T-helper 22 cell (primary cell): ENCODE measurements at regions not wholly inside any gene's neighbourhood (a gene's known extent, or its start where the extent isn't known, plus 50 kb on each side); places are given as distances from the start of the nearest gene placed in this dataset.
"Not testable (repeated sequence)": the region's sequence is repeated elsewhere in the genome, so short reads cannot be mapped to it uniquely, and the experiment has no call there.

Experiments
- DNase-seq: peaks from one replicate; pipeline ENCODE4 v3.0.0-alpha.2; 2020; ENCODE audit warnings: low read depth

DNA sequence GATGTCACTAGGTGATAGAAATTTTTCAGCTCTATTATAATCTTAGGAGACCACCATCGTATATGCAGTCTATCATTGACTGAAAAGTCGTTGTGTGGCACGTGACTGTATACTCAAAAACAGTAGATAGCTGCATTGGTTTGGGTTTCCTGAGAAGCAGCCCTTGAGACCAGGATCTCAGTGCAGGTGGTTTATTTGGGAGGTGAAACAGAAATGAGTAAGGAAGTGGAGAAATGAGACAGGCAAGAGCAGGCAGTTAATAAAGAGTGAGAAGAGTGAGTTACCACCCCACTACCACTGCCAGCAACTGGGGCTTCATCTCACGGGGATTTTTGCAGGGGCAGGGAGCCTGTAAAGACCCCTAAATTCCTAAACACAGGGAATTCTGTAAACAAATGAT, 221.0 kb downstream of the SHQ1 start:
- DNase-seq, result no peak

DNA sequence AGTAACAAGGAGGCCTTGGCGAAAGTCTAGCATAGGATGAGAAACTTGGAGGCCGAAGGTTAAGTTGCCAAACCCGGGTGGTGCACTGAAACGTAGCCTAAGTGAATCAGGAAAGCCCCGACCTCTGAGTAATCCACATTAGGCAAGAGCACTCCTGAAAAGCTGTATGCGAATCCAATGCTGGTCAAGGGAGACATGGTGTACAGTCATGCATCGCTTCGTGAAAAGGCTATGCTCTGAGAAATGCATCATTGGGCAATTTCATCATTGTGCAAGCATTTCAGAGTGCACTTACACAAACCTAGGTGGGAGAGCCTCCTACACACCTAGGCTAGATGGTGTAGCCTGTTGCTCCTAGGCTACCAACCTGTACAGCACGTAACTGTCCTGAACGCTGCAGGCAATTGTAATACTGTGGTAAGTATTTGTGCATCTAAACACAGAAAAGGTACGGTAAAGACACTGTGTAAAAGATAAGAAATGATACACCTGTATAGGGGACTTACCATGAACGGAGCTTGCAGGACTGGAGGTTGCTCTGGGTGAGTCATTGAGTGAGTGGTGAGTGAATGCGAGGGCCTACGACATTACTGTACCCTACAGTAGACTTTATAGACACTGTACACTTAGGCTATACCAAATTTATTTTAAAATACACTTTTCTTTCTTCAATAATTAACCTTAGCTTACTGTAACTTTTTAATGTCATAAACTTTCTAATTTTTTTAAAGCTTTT, 222.5 kb downstream of the SHQ1 start:
- no peak for DNase-seq

GRCh38 chr3:72624656-72625055, 223.6 kb downstream of the SHQ1 start:
- no peak for DNase-seq

DNA sequence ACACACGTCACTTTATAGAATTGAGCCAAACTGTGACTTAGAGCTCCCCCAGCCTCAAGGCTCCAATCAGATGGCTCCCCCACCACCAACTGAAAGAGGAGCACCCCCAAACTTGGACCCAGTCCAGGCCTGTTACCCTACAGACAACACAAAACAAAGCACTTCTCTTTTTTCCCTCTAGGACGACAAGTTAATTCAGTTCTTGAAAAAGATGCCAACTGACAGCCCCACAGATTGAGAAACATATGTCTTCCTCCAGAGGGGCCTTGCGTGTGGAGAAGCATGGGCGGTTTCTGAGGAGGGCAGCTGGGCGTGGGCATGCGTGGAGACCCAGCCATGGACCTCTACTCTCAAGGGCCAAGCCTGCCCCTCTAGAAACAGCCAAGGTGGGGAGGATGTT, 229.5 kb downstream of the SHQ1 start:
- no peak for DNase-seq

DNA sequence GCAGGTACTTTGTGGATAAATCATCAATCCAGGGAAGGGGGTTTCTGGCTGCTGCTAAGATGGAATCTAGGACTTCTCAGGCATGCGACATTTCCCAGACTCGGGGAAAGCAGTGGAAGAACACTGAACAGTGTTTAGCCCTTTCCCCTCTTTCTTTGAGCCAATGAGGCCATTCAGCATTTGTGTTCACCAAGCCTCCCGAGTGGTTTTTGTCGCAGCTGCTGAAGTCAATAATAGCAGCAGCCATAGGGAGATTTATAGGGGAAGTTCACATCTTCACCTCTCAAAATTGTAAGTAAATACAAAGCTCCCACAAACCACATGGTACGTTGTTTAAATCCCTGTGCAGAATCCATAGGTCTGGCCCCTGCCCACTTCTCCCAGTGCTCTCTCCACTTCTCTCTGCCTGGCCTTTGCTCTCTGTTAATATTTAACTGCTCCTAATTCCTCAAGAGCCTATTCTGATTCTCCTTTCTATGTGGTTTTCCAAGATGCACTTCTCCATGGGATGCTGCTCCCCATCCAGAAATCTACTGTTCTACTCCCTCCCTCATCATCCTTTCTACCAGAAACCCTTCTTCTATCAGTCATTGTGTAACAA, 230.7 kb downstream of the SHQ1 start:
- no peak for DNase-seq

GRCh38 chr3:72615776-72616175, 232.5 kb downstream of the SHQ1 start:
- no peak for DNase-seq

- no peak for DNase-seq
Observed at GRCh38 chr3:72615182-72615581, 233.1 kb downstream of the SHQ1 start.

DNA sequence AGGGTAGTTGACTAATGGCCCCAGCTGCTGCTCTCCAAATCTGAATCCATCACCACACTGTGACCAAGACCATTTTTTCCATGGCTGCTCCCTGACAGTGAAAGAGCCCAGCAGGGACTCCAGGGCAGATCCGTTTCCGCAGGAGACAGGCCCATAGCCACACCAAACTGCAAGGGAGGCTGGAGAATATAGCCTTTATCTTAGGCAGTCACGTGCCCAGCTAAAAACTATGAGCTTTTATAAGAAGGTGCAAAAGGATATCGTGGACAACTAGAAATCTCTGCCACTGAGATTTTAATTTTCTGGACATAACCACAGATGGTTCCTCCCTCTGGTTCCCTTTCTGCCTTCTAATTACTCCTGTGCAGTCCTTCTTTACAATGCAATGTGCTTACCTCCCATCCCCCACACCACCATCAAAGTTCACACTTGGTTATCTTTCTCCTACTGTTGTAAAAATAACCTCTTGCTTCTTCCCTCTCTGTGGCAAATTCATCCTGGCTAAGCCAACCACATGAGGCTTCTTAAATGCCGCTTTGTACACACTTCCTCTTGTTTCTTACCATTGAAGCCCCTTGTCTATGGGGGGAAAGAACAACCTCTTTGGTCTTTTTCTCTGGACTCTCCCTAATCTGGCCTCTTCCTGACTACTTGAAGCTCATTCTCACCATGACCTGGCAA, 233.7 kb downstream of the SHQ1 start:
- no peak for DNase-seq

DNA sequence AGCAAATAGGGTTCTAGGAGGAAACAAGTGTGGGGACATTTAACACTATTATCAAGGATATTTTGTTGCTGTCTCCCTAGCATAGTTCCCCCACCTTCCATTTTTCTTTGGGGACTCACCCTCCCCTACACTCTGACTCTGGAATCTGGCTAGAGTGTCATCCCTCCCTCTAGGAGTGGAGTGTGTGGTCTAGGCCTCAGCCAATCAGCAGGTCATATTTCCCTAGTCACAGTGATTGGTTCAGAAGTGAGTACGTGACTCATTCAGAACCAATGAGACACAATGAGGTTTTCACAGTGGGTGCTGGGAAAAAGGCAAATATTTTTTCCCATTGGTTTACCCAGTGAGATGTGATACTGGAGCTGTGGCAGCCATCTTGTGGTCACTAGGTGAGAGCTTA, 234.4 kb downstream of the SHQ1 start:
- no peak for DNase-seq

DNA sequence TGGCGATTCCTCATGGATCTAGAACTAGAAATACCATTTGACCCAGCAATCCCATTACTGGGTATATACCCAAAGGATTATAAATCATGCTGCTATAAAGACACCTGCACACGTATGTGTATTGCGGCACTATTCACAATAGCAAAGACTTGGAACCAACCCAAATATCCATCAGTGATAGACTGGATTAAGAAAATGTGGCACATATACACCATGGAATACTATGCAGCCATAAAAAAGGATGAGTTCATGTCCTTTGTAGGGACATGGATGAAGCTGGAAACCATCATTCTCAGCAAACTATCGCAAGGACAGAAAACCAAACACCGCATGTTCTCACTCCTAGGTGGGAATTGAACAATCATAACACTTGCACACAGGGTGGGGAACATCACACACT, 239.1 kb downstream of the SHQ1 start:
- not testable (repeated sequence) for DNase-seq

- DNase-seq, result no peak
Observed at GRCh38 chr3:72606005-72606800, 242.0 kb downstream of the SHQ1 start.

DNA sequence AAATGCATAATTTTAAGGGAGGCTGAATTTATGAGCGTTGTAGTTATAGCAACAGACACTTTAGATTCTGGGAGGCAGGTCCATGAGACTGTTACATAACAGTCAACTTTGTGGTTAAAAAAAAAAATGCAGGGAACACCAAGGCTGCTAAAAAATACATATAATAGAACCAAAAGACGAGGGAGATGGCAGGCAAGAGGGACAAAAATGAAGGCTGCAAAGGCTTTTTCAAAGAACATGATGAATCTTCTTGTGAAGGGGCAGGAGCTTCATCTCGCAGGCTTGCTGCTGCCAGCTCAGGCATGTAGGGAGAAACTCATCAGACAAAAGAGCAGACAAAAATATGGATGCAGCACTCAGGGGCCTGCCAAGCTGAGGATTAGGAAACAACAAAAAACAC, 243.9 kb downstream of the SHQ1 start:
- DNase-seq, result no peak

DNA sequence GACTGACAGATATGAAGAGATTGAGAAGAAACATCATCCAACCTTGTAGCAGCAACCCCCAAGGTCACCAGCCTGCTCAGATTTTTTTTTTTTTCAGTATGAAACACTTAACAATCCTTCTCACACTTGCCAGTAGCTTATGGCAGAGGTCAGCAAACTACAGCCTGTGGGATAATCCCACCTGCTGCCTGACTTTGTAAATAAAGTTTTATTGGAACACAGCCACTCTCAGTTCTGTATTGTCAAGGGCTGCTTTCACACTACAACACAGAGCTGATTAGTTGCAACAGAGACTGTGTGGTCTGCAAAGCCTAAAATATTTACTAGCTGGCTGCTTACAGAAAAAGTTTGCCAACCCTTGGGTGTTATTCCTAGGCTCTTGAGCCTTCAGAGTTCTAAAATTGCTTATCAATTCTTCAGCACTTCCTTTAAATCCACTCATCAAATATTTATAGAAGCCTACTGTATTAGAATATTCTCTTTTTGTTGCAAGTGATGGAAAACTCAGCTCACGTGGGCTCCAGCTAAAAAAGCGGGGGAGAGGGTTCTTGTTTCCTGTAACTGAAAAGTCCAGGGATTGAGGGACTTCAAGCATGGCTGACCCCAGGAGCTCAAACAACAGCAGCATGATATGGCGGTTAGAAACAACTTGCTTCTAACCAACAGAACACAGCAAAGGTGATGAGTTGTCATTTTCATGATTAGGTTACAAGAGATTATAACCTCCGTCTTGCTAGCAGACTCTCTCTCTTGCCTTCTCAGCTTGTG, 246.1 kb downstream of the SHQ1 start:
- no peak for DNase-seq

DNA sequence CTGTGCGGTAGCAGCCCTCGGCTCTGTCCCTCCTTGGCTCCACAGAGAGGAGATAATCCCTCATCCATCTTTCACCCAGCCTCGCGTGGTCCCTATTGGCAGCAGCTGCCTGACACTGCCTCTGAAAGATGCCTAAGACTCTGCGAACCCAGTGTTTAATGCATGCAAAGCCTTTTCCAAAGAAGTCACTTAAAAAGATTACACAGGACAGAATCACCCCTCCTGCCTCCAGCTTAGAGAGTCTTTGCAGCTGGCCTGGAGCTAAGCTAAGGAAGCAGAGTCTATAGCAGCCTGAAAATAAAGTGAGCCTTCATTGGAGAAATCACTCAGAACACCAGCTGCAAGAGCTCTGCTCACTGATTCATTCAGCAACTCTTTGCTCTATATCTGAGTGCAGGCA, 247.2 kb downstream of the SHQ1 start:
- no peak for DNase-seq

- DNase-seq, result no peak
Observed at GRCh38 chr3:72597756-72598195, 250.5 kb downstream of the SHQ1 start.

DNA sequence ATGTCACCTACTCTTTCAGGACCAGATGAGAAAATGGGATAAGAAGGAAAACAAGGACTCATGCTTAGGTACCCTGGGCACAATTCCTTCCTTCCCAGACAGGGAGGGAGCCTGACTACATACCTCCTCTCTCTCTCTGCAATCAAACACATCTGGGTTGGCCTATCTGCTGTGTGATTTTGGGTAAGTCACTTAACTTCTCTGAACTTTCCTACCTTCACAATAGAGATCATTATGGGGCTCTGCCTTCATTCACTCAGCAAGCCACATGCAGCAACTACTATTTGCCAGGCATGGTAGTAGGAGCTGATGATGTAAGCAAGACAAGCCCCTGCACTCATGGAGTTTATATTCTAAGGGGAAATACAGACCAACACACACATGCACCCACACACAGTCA, 251.2 kb downstream of the SHQ1 start:
- DNase-seq, result no peak

DNA sequence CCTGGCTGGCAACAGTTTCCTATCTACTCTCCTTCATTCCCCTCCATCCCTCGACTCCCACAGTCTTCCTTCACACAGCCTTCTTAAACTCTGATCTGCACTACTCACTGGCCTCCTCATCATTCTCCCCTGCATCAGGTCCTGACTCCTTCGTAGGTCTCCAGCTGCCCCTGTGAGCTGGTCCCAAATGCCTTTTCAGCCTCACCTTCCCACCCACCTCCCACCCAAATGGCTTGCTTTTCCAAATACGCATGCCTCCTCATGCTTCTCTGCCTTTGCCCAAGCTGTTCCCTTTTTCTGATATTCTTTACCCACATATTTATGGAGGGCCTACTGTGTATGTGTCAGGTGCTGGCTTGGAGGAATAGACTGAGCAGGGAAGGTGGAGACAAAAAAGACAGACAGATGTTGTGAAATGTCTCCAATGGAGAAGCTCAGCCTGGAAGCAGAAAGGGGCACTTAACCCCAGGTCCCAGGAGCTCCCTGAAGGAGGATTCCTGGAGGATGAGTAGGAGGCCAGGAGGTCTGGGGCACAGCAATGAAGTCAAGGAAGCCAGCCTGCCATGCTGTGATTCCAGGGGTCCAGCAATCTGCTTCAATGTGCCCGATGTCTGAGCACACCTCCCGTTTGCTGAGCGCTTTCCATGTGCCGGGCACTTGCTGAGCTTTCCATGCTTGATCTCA, 252.2 kb downstream of the SHQ1 start:
- no peak for DNase-seq

GRCh38 chr3:72595376-72595775, 252.9 kb downstream of the SHQ1 start:
- no peak for DNase-seq

GRCh38 chr3:72594615-72595215, 253.5 kb downstream of the SHQ1 start:
- DNase-seq, result no peak

DNA sequence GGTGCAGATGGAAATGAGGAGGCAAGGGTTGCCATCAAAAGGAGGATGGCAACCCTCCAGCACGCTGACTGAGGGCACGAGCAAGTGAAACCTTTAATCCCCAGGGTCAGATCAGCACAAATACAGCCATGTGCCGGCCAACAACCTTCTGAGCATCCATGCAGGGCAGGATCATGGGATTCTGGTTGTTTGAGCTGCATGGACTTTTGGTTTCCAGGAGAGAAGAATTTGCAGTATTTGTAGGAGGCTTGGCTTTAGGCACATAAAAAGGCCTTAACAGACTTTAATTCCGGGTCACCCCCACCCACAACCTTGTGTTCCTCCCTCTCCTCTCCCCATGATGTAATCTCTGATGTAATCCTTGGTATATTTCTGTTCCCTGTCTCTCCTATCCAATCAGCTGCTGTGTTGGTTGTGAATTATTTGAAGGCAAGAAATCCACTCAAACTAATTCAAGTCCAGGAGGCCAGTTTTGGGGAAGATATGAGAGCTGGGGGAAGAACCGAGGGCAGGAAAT, 254.3 kb downstream of the SHQ1 start:
- no peak for DNase-seq
